Brain microvascular endothelial cell (primary cell): ENCODE measurements at regions not wholly inside any gene's neighbourhood (a gene's known extent, or its start where the extent isn't known, plus 50 kb on each side); places are given as distances from the start of the nearest gene placed in this dataset.
A peak's percentile ranks its signal among the peaks of the same experiment; 100 is the strongest.

Source experiments
- DNase-seq: peaks from one replicate; pipeline ENCODE4 v3.0.0-alpha.2; 2020
- H3K27ac ChIP-seq: fragments of 250-450 bp; sonication (Bioruptor Pico); 2 replicates; pipeline ENCODE4 v1.5.1; 2020; ENCODE audit warnings: mild to moderate bottlenecking, moderate library complexity
- H3K27me3 ChIP-seq: fragments of 250-450 bp; sonication (Bioruptor Pico); replicated peaks from 2 replicates; pipeline ENCODE4 v1.5.1; 2020; ENCODE audit warnings: mild to moderate bottlenecking
- H3K36me3 ChIP-seq: fragments of 250-450 bp; sonication (Bioruptor Pico); replicated peaks from 2 replicates; pipeline ENCODE4 v1.5.1; 2020; ENCODE audit warnings: mild to moderate bottlenecking
- H3K4me3 ChIP-seq: 2 replicates; pipeline ENCODE4 v1.5.1; 2011; ENCODE audit warnings: low read depth, mild to moderate bottlenecking, control low read depth, low read length, moderate library complexity
- in situ Hi-C: cut with HindIII; loops from 2 replicates; pipeline ENCODE4 v1.10.0; 2017; ENCODE audit warnings: low sequenced_read_pairs, low pct_ligation_motif_present
- TF ChIP-seq, protein P1 (sequence below): IDR thresholded peaks from 2 replicates; pipeline ENCODE4 v1.5.1; 2011; ENCODE audit warnings: low read depth, mild to moderate bottlenecking, moderate library complexity, low read length, control low read depth, inconsistent platforms; ENCODE audit errors: missing control alignments

DNA sequence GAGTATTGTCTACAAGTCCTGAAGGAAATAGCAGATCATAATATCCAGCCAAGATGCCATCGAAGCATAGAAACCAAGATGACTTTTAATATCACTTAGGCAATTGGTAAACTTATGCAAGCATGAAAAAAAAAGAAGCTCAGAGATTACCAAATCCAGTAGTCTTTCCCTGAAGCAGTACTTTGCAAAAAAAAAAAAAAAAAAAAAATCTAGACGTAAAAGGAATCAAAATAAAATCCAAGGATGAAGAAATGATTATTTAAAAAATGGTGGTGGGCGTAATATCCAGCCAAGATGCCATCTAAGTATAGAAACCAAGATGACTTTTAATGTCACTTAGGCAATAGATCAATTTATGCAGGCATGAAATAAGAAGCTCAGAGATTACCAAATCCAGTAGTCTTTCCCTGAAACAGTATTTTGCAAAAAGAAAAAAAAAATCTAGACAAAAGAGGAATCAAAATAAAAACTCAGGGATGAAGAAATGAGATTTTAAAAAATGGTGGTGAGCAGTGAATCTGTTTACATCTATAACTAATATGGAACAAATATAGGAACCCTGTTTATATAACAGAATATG lies 108.8 kb downstream of the GYPC start:
- DNase-seq: no peak
- Histone ChIP-seq H3K27me3 (no peaks in the 10 kb centered on the region), H3K27ac (no peak overlapping the region), H3K36me3 (no peaks in the 10 kb centered on the region), H3K4me3 (no peak overlapping the region)
- in situ Hi-C loops: no loop called here
- TF ChIP-seq, protein P1, sequence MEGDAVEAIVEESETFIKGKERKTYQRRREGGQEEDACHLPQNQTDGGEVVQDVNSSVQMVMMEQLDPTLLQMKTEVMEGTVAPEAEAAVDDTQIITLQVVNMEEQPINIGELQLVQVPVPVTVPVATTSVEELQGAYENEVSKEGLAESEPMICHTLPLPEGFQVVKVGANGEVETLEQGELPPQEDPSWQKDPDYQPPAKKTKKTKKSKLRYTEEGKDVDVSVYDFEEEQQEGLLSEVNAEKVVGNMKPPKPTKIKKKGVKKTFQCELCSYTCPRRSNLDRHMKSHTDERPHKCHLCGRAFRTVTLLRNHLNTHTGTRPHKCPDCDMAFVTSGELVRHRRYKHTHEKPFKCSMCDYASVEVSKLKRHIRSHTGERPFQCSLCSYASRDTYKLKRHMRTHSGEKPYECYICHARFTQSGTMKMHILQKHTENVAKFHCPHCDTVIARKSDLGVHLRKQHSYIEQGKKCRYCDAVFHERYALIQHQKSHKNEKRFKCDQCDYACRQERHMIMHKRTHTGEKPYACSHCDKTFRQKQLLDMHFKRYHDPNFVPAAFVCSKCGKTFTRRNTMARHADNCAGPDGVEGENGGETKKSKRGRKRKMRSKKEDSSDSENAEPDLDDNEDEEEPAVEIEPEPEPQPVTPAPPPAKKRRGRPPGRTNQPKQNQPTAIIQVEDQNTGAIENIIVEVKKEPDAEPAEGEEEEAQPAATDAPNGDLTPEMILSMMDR: no peak

DNA sequence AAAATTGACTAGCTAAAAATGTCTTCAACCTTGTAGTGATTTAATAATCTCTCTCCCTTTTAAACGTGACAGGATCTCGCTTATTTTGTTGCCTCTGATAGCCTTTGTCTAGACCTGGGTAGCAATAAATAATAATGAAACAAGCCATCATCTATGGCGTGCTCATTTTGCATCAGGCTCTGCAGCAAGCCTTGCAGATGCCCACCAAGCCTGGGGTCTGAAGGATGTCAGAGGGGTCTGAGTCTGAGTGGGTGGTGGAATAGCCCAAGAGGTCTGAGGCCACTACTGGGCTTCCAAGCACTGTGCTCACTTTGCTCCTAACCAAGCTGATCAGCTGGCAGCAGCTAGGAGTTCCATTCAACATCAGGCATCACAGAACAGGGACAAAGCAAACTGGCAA lies 109.4 kb downstream of the GYPC start:
- Histone ChIP-seq H3K36me3 (no peaks in the 10 kb centered on the region), H3K27me3 (no peaks in the 10 kb centered on the region), H3K4me3 (no peak overlapping the region), H3K27ac (no peak overlapping the region)
- in situ Hi-C loops: no loop called here
- no peak for DNase-seq
- TF ChIP-seq, protein P1: no peak

- TF ChIP-seq, protein P1: no peak
- no peak overlapping the region for H3K27ac ChIP-seq
- no peak overlapping the region for H3K4me3 ChIP-seq
- H3K36me3 ChIP-seq: no peaks in the 10 kb centered on the region
- H3K27me3 ChIP-seq: no peaks in the 10 kb centered on the region
- in situ Hi-C loops: no loop called here
- DNase-seq: no peak
Measured at GRCh38 chr2:126766295-126766968, 110.5 kb downstream of the GYPC start.

- Histone ChIP-seq H3K4me3 (no peak overlapping the region), H3K36me3 (no peaks in the 10 kb centered on the region), H3K27ac (no peak overlapping the region), H3K27me3 (no peaks in the 10 kb centered on the region)
- in situ Hi-C loops: no loop called here
- no peak for DNase-seq
- TF ChIP-seq, protein P1: no peak
Measured at GRCh38 chr2:126766969-126767296, 111.0 kb downstream of the GYPC start.

- no peak for DNase-seq
- Histone ChIP-seq H3K27me3 (no peaks in the 10 kb centered on the region), H3K4me3 (no peak overlapping the region), H3K36me3 (no peaks in the 10 kb centered on the region), H3K27ac (no peak overlapping the region)
- in situ Hi-C loops: no loop called here
- TF ChIP-seq, protein P1: peak; percentile 14
Measured at GRCh38 chr2:126769118-126769517, 113.2 kb downstream of the GYPC start.

GRCh38 chr2:126770466-126770865 lies 114.5 kb downstream of the GYPC start:
- DNase-seq: no peak
- TF ChIP-seq, protein P1: no peak
- no peaks in the 10 kb centered on the region for H3K36me3 ChIP-seq
- in situ Hi-C loops: no loop called here
- peaks cover 1% of the 10 kb centered on the region for H3K27me3 ChIP-seq
- H3K4me3 ChIP-seq: no peak overlapping the region
- no peak overlapping the region for H3K27ac ChIP-seq
